A549 (cell line): ENCODE measurements at regions not wholly inside any gene's neighbourhood (a gene's known extent, or its start where the extent isn't known, plus 50 kb on each side); places are given as distances from the start of the nearest gene placed in this dataset.

ENCODE experiments used
- ATAC-seq, 2 experiments: fragments of 200-7000 bp in 1 of 2; fragments of >200 bp in 1 of 2; cut with Nextera tagmentation in 1 of 2; cut with Tn5 transposase in 1 of 2; 3 replicates each; pipeline versions ENCODE4 v1.8.0 to v1.9.1; 2018 to 2020; ENCODE audit warnings: mild to moderate bottlenecking in 1 of 2, moderate library complexity in 1 of 2
- CTCF ChIA-PET: fragments of 300-600 bp; sonication (Branson Sonifier 250); formaldehyde crosslinking; extraction: SDS; loops from one replicate; lab custom pipeline; 2021; ENCODE audit warnings: antibody characterized with exemption, inconsistent platforms; lab: Yijun Ruan, JAX
- POLR2A ChIA-PET: fragments of 350-600 bp; formaldehyde crosslinking; extraction: SDS; loops from one replicate; lab custom pipeline; 2021; ENCODE audit warnings: antibody characterized with exemption, inconsistent platforms; lab: Yijun Ruan, JAX
- DNase-seq, 2 experiments: peaks; one replicate each; pipeline versions ENCODE4 v3.0.0 to v3.0.0-alpha.2; 2011 to 2016; ENCODE audit warnings: low read depth in 1 of 2, low spot score in 1 of 2
- FAIRE-seq: peaks from 2 replicates; lab custom pipeline; 2011; peaks lifted over from hg19 to GRCh38; lab: Jason Lieb, UNC
- H3K27ac ChIP-seq, 2 experiments: fragments of >200 bp; sonication (Bioruptor Twin); formaldehyde crosslinking; 3 replicates each; pipeline ENCODE4 v1.5.1; 2016 to 2017
- H3K4me1 ChIP-seq: fragments of >200 bp; sonication (Bioruptor Twin); formaldehyde crosslinking; 3 replicates; pipeline ENCODE4 v1.6.1; 2016
- H3K4me2 ChIP-seq: fragments of >200 bp; sonication (Bioruptor Twin); formaldehyde crosslinking; 3 replicates; pipeline ENCODE4 v1.6.1; 2016
- H3K4me3 ChIP-seq: fragments of >200 bp; sonication (Bioruptor Twin); formaldehyde crosslinking; 3 replicates; pipeline ENCODE4 v1.5.1; 2016
- H3K9me3 ChIP-seq: fragments of >200 bp; sonication (Bioruptor Twin); formaldehyde crosslinking; 3 replicates; pipeline ENCODE4 v1.6.1; 2016
- CBX2 ChIP-seq: fragments of 200-600 bp; sonication (generic); IDR thresholded peaks from 2 replicates; pipeline ENCODE4 v1.6.1; 2016; ENCODE audit warnings: low read depth, mild to moderate bottlenecking, borderline replicate concordance
- CEBPB ChIP-seq, 2 experiments: fragments of >200 bp in 1 of 2; sonication (Bioruptor Twin) in 1 of 2; formaldehyde crosslinking in 1 of 2; IDR thresholded peaks; 2 replicates each; pipeline ENCODE4 v1.6.1; 2012 to 2016
- CHD4 ChIP-seq: fragments of 200-600 bp; sonication (generic); IDR thresholded peaks from 2 replicates; pipeline ENCODE4 v1.6.1; 2016; ENCODE audit warnings: antibody characterized with exemption, mild to moderate bottlenecking, borderline replicate concordance
- EHF ChIP-seq: fragments of 250-450 bp; sonication (Bioruptor Pico); IDR thresholded peaks from 2 replicates; pipeline ENCODE4 v1.5.0; 2020; ENCODE audit warnings: mild to moderate bottlenecking
- ESRRA ChIP-seq: fragments of 150-350 bp; IDR thresholded peaks from 2 replicates; pipeline ENCODE4 v1.6.1; 2014; ENCODE audit warnings: mild to moderate bottlenecking, low read length, borderline replicate concordance
- FOSB ChIP-seq: fragments of 250-450 bp; sonication (Bioruptor Pico); IDR thresholded peaks from 2 replicates; pipeline ENCODE4 v1.5.0; 2020; ENCODE audit warnings: mild to moderate bottlenecking, moderate library complexity
- FOSL2 ChIP-seq, 2 experiments: fragments of 450-650 bp in 1 of 2; fragments of >200 bp in 1 of 2; sonication (Bioruptor Twin) in 1 of 2; formaldehyde crosslinking; IDR thresholded peaks; 2 replicates each; pipeline versions ENCODE4 v1.5.0 to v1.6.1; 2016 to 2020; ENCODE audit warnings: mild to moderate bottlenecking in 1 of 2, moderate library complexity in 1 of 2
- GATA3 ChIP-seq: IDR thresholded peaks from 2 replicates; pipeline ENCODE4 v1.6.1; 2012; ENCODE audit warnings: borderline replicate concordance
- HDAC2 ChIP-seq: fragments of 200-600 bp; sonication (generic); IDR thresholded peaks from 2 replicates; pipeline ENCODE4 v1.6.1; 2016
- HOXA7 ChIP-seq: fragments of 250-450 bp; sonication (Bioruptor Pico); IDR thresholded peaks from 2 replicates; pipeline ENCODE4 v1.5.0; 2020; ENCODE audit warnings: mild to moderate bottlenecking, moderate library complexity
- HOXB5 ChIP-seq: fragments of 250-450 bp; sonication (Bioruptor Pico); IDR thresholded peaks from 2 replicates; pipeline ENCODE4 v1.5.0; 2020; ENCODE audit warnings: mild to moderate bottlenecking, moderate library complexity
- JUN ChIP-seq, 2 experiments: fragments of >200 bp; sonication (Bioruptor Twin); formaldehyde crosslinking; IDR thresholded peaks; 2 replicates in 1 of 2; 3 replicates in 1 of 2; pipeline ENCODE4 v1.6.1; 2016 to 2017
- KDM5A ChIP-seq: fragments of 200-600 bp; sonication (generic); IDR thresholded peaks from 2 replicates; pipeline ENCODE4 v1.6.1; 2016; ENCODE audit warnings: antibody characterized with exemption, mild to moderate bottlenecking
- MYC ChIP-seq: IDR thresholded peaks from 2 replicates; pipeline ENCODE4 v1.6.1; 2012; ENCODE audit warnings: mild to moderate bottlenecking, inconsistent platforms, low read length, improper control_type of control experiment, borderline replicate concordance
- NFE2L2 ChIP-seq: fragments of 150-350 bp; conservative IDR thresholded peaks from 2 replicates; pipeline ENCODE4 v1.6.1; 2014; ENCODE audit warnings: low read length
- NPAS2 ChIP-seq: fragments of 250-450 bp; sonication (Bioruptor Pico); IDR thresholded peaks from 2 replicates; pipeline ENCODE4 v1.8.0; 2022; ENCODE audit warnings: mild to moderate bottlenecking, moderate library complexity, borderline replicate concordance
- NR3C1 ChIP-seq: fragments of >200 bp; sonication (Bioruptor Twin); formaldehyde crosslinking; IDR thresholded peaks from 3 replicates; pipeline ENCODE4 v1.6.1; 2017
- PHF8 ChIP-seq: fragments of 200-600 bp; sonication (generic); IDR thresholded peaks from 2 replicates; pipeline ENCODE4 v1.6.1; 2016; ENCODE audit warnings: low read depth, mild to moderate bottlenecking, antibody characterized with exemption, moderate library complexity, borderline replicate concordance
- POLR2A ChIP-seq: IDR thresholded peaks from 2 replicates; pipeline ENCODE4 v1.6.1; 2012; ENCODE audit warnings: mild to moderate bottlenecking, low read length
- POLR2AphosphoS2 ChIP-seq: conservative IDR thresholded peaks from 2 replicates; pipeline ENCODE4 v1.6.1; 2012; ENCODE audit warnings: low read length, improper control_type of control experiment, inconsistent platforms
- RARB ChIP-seq: fragments of 250-450 bp; sonication (Bioruptor Pico); IDR thresholded peaks from 2 replicates; pipeline ENCODE4 v1.8.0; 2021; ENCODE audit warnings: mild to moderate bottlenecking, moderate library complexity
- TFCP2L1 ChIP-seq: fragments of 250-450 bp; sonication (Bioruptor Pico); IDR thresholded peaks from 2 replicates; pipeline ENCODE4 v1.5.0; 2021; ENCODE audit warnings: mild to moderate bottlenecking
- TP53 ChIP-seq: fragments of 250-450 bp; sonication (Bioruptor Pico); IDR thresholded peaks from 2 replicates; pipeline ENCODE4 v1.5.0; 2021; ENCODE audit warnings: mild to moderate bottlenecking, moderate library complexity
- ZNF302 ChIP-seq: fragments of 250-450 bp; sonication (Bioruptor Pico); IDR thresholded peaks from 2 replicates; pipeline ENCODE4 v1.9.0; 2021; ENCODE audit warnings: inconsistent platforms, mild to moderate bottlenecking, moderate library complexity
- WGBS: methylation state at CpG from one replicate; pipeline ENCODE4 v1.1.6; 2017; ENCODE audit errors: missing lambda C conversion rate; 5-methylcytosine and 5-hydroxymethylcytosine counted together
- TF ChIP-seq, protein P1 (sequence below): IDR thresholded peaks from 2 replicates; pipeline ENCODE4 v1.6.1; 2012
- TF ChIP-seq, protein P2 (sequence below): IDR thresholded peaks from 2 replicates; pipeline ENCODE4 v1.6.1; 2012
- TF ChIP-seq, protein P3 (sequence below): fragments of 450-650 bp; IDR thresholded peaks from 2 replicates; pipeline ENCODE4 v1.6.1; 2014; ENCODE audit warnings: antibody characterized with exemption

DNA sequence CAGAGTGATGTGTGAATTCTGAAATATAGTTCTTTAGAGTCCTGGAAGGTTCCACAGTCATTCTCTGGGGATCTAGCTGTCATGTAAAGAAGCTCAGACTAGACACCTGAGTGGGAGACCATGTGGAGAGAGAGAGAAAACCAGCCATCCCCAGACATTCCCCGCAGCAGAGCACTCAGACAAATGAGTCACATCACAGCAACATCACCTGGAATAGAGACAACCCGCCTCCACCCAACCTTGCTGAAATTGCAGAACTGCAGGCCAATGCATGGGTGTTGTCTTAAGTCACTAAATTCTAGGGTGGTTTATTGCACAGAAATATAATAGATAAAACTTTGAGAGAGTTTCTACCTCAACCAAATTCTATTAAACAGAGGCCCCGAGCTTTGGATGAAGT is 392.0 kb upstream of the DYNLRB2 start (continued):
- TF ChIP-seq GATA3: no peak
- no peak for TF ChIP-seq HDAC2
- no peak for TF ChIP-seq RARB (CRISPR knock-in tag)
- no peak for TF ChIP-seq JUN (IDR thresholded peaks at IDR 0.05)
- no peak for TF ChIP-seq CBX2
- TF ChIP-seq, all 56 proteins: peak for 0

DNA sequence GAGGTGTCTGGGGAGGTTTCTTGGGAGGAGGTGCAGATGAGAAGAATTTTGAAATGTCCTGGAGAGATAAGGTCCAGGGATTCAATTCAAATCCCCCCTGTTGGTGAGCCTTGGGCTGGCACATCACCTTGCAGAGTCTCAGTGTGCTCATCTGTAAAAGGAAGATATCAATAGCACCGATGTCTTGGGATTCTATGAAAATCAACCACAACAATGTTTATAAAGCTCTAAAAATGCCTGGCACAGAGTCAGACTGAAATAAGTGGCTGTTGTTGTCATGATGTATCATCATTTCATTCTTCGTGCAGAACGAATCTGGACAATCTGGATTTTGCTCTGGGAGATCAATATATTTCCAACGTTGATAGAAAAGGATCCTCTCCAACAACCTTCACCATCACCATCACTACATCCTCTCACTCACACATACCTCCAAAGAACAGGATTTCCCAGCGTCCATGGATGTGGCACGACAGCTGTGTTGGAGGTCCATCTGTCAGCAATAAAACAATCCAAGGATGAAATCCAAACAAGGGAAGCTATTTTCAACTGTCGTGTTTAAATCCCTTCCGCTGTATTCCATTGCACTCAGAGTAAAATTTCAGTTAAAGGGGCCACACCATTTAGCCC is 393.7 kb upstream of the DYNLRB2 start:
- ChIA-PET CTCF (no interaction called here), POLR2A (no interaction called here)
- ATAC-seq: no peak
- WGBS: 52% methylated on average over 8 of the region's 8 CpGs
- H3K4me1 ChIP-seq: no peaks in the 10 kb centered on the region
- no peak overlapping the region for H3K27ac ChIP-seq
- FAIRE-seq: no peak
- H3K9me3 ChIP-seq: no peaks in the 10 kb centered on the region
- H3K4me3 ChIP-seq: no peak overlapping the region
- no peak for DNase-seq
- H3K4me2 ChIP-seq: no peak overlapping the region
- TF ChIP-seq CHD4 (no peak), NR3C1 (no peak), TP53 (no peak), KDM5A (no peak), TFCP2L1 (CRISPR knock-in tag) (no peak), NFE2L2 (no peak), FOSL2 (IDR thresholded peaks at IDR 0.05) (no peak), FOSL2 (CRISPR knock-in tag; IDR thresholded peaks at IDR 0.05) (no peak), POLR2AphosphoS2 (no peak), ZNF302 (CRISPR knock-in tag) (no peak), POLR2A (no peak), HOXA7 (no peak), EHF (CRISPR knock-in tag) (no peak), CEBPB (IDR thresholded peaks at IDR 0.05) (no peak), PHF8 (no peak), GATA3 (no peak), JUN (IDR thresholded peaks at IDR 0.05) (no peak), MYC (no peak)
- TF ChIP-seq, protein P1, sequence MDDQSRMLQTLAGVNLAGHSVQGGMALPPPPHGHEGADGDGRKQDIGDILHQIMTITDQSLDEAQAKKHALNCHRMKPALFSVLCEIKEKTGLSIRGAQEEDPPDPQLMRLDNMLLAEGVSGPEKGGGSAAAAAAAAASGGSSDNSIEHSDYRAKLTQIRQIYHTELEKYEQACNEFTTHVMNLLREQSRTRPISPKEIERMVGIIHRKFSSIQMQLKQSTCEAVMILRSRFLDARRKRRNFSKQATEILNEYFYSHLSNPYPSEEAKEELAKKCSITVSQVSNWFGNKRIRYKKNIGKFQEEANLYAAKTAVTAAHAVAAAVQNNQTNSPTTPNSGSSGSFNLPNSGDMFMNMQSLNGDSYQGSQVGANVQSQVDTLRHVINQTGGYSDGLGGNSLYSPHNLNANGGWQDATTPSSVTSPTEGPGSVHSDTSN: no peak
- TF ChIP-seq, protein P2, sequence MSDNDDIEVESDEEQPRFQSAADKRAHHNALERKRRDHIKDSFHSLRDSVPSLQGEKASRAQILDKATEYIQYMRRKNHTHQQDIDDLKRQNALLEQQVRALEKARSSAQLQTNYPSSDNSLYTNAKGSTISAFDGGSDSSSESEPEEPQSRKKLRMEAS: no peak

DNA sequence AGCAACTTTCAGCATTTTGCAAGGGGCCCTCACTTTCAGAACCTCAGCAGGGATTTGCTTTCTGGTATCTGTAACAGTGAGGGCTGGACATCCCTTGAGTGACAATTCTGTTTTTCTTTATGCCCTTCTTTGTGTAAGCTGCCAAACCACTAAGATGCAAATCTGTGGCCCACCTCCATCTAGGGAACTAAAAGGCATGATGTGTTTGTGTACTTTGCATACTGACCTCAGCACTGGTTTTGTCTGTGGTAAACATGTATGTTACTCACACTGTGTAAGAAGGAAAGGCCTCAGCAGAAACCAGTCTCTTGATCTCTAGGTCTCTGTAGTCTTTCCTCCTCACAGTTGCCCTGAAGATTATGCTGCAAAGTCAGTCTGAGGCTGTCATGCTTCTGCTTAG is 396.6 kb upstream of the DYNLRB2 start:
- TF ChIP-seq TFCP2L1 (CRISPR knock-in tag) (no peak), CEBPB (IDR thresholded peaks at IDR 0.05) (no peak), EHF (CRISPR knock-in tag) (no peak), HOXB5 (CRISPR knock-in tag) (no peak), FOSB (no peak), NPAS2 (no peak), ESRRA (no peak)
- TF ChIP-seq, protein P3, sequence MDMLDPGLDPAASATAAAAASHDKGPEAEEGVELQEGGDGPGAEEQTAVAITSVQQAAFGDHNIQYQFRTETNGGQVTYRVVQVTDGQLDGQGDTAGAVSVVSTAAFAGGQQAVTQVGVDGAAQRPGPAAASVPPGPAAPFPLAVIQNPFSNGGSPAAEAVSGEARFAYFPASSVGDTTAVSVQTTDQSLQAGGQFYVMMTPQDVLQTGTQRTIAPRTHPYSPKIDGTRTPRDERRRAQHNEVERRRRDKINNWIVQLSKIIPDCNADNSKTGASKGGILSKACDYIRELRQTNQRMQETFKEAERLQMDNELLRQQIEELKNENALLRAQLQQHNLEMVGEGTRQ: no peak

More for the DNA sequence above, 396.6 kb upstream of the DYNLRB2 start:
- Histone ChIP-seq H3K9me3 (no peaks in the 10 kb centered on the region), H3K27ac (no peak overlapping the region), H3K4me1 (no peaks in the 10 kb centered on the region), H3K4me2 (no peak overlapping the region), H3K4me3 (no peak overlapping the region)
- no peak for ATAC-seq
- no peak for DNase-seq
- POLR2A ChIA-PET: no interaction called here
- CTCF ChIA-PET: interaction anchor here (1.1 kb wide), 1 partner anchor 34 kb away, joined by 4 read pairs; no protein-coding TSS in a partner anchor
- FAIRE-seq: no peak
